RWPE2 (cell line): ENCODE measurements at regions not wholly inside any gene's neighbourhood (a gene's known extent, or its start where the extent isn't known, plus 50 kb on each side); places are given as distances from the start of the nearest gene placed in this dataset.

Experiments used
- ATAC-seq: fragments of 200-7000 bp; cut with Tn5 transposase; 3 replicates; pipeline ENCODE4 v1.9.1; 2021; ENCODE audit warnings: low read depth
- DNase-seq: peaks from one replicate; pipeline ENCODE4 v3.0.0-alpha.2; 2020; ENCODE audit warnings: low spot score
- H3K27ac ChIP-seq: fragments of 450-650 bp; 2 replicates; pipeline ENCODE4 v1.5.1; 2017; ENCODE audit warnings: mild to moderate bottlenecking; ENCODE audit not compliant: poor library complexity, severe bottlenecking
- H3K27me3 ChIP-seq: fragments of 250-450 bp; sonication (Bioruptor Pico); 2 replicates; pipeline ENCODE4 v1.5.1; 2021; ENCODE audit warnings: mild to moderate bottlenecking, moderate library complexity; ENCODE audit not compliant: insufficient read depth, poor library complexity, severe bottlenecking
- H3K36me3 ChIP-seq: fragments of 250-450 bp; sonication (Bioruptor Pico); 2 replicates; pipeline ENCODE4 v1.5.1; 2020; ENCODE audit warnings: low read depth, mild to moderate bottlenecking, moderate library complexity
- H3K4me1 ChIP-seq: fragments of 250-450 bp; sonication (Bioruptor Pico); 2 replicates; pipeline ENCODE4 v1.5.1; 2021; ENCODE audit warnings: mild to moderate bottlenecking, moderate library complexity; ENCODE audit not compliant: insufficient read depth, poor library complexity, severe bottlenecking
- H3K4me3 ChIP-seq: fragments of 250-450 bp; sonication (Bioruptor Pico); 2 replicates; pipeline ENCODE4 v1.5.1; 2021; ENCODE audit warnings: mild to moderate bottlenecking, moderate library complexity; ENCODE audit not compliant: severe bottlenecking
- H3K9me3 ChIP-seq: fragments of 250-450 bp; sonication (Bioruptor Pico); 2 replicates; pipeline ENCODE4 v1.5.1; 2021; ENCODE audit warnings: mild to moderate bottlenecking, moderate library complexity; ENCODE audit not compliant: severe bottlenecking
- TF ChIP-seq, protein P1 (sequence below): fragments of 450-650 bp; IDR thresholded peaks from one replicate; pipeline ENCODE4 v1.5.1; 2017; ENCODE audit warnings: mild to moderate bottlenecking, moderate library complexity; ENCODE audit not compliant: poor library complexity, severe bottlenecking

DNA sequence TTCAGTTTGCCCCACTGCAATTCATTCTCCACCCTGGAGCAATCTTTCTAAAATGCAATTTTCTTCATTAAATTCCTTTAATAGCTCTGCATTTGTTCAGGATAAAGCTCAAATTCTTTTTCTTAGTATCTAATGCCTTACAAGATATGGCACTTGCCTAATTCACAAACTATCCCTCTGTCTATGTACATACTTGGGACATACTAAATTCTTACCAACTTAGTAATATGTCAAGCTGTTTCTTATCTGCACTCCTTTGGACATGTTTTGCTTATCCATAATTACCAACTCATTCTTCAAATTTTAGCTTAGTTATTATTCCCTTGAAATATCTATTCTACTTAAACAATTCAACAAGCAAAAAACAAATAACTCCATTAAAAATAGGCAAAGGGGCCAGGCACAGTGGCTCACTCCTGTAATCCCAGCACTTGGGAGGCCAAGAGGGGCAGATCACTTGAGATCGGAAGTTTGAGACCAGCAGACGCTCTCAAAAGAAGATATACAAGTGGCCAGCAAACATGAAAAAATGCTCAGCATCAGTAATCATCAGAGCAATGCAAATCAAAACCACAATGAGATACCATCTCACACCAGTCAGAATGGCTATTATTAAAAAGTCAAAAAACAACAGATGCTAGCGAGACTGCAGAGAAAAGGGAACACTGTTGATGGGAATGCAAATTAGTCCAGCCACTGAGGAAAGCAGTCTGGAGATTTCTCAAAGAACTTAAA, 96.9 kb downstream of the FAM76B start:
- no peak overlapping the region for H3K4me3 ChIP-seq
- ATAC-seq: no peak

DNA sequence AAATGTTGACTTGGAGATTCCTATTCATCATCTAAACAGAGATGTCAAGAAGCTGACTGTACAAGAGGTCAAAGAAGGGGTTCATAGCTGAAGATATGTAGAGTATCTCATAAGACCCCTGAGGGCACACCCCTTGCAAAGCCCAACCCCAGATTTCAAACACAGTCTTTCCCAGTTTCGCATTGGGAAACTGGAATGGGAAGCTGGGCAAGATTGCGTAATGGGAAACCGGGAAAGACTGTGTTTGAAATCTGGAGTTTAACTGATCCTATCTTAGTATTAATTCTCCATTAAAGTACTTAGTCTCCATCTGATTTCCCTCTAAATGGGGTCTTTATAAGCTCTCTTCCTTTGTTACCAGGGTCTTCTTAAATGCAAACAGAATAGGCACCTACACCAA, 99.5 kb downstream of the FAM76B start:
- TF ChIP-seq, protein P1, sequence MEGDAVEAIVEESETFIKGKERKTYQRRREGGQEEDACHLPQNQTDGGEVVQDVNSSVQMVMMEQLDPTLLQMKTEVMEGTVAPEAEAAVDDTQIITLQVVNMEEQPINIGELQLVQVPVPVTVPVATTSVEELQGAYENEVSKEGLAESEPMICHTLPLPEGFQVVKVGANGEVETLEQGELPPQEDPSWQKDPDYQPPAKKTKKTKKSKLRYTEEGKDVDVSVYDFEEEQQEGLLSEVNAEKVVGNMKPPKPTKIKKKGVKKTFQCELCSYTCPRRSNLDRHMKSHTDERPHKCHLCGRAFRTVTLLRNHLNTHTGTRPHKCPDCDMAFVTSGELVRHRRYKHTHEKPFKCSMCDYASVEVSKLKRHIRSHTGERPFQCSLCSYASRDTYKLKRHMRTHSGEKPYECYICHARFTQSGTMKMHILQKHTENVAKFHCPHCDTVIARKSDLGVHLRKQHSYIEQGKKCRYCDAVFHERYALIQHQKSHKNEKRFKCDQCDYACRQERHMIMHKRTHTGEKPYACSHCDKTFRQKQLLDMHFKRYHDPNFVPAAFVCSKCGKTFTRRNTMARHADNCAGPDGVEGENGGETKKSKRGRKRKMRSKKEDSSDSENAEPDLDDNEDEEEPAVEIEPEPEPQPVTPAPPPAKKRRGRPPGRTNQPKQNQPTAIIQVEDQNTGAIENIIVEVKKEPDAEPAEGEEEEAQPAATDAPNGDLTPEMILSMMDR: no peak
- Histone ChIP-seq H3K27me3 (no peaks in the 10 kb centered on the region), H3K36me3 (no peaks in the 10 kb centered on the region), H3K27ac (no peak overlapping the region), H3K4me1 (peaks cover 6% of the 10 kb centered on the region), H3K4me3 (no peak overlapping the region), H3K9me3 (peaks cover 2% of the 10 kb centered on the region)
- no peak for ATAC-seq
- DNase-seq: no peak

More for the DNA sequence above, 96.9 kb downstream of the FAM76B start:
- H3K4me1 ChIP-seq: peaks cover 6% of the 10 kb centered on the region
- H3K36me3 ChIP-seq: no peaks in the 10 kb centered on the region
- H3K9me3 ChIP-seq: peaks cover 2% of the 10 kb centered on the region
- no peak for DNase-seq
- TF ChIP-seq, protein P1: no peak
- H3K27ac ChIP-seq: no peak overlapping the region
- no peaks in the 10 kb centered on the region for H3K27me3 ChIP-seq

DNA sequence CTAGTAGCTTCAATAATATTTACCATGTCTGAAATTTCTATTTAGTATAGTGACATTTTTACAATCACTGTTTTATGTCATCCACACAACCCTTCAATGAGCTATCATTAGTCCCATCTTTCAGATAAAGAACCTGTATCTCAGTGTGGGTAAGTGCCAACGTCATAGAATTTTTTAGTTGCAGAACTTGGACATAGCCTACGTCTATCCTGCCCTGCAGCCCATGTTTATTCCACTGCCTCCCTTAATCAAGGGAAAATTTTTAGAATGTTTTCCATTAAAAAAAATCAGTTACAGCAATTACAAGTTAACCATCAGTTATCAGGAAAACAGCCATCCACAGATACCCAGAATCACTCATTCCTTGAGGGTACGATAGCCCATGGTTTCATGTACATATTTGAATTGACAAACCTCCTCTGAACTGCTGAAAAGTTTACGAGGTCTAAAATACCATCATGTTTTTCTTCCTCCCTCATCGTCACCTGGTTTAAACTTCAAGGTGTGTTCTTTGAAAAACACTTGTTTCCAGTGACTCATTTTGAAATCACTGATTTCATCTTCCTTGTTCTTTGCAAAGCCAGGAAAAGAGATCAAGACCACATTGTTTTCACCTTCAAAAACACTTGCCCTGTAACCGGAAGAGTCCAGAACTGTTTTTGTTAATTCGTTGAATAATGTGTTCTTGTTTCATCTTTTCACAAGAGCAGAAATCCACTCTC, 100.9 kb downstream of the FAM76B start:
- ATAC-seq (peak; percentile 44), DNase-seq (no peak)

DNA sequence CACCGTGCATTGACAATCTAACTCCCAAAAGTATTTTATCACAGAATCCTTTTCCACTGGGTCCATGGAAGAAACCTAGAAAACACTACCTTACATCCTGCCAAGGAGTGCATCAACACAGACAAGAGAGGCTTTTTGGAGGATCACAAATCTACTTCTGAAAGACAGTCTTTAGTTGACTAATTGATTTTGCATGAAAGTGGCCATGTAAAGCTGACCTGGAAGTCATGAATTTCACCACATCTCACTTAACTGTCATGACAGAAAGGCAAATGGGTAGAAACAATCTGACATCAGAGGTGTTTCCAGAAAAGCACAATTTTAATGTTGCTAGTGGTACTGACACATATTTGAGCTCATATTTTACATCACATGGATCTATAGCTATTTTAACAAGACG, 101.6 kb downstream of the FAM76B start:
- ATAC-seq (no peak), DNase-seq (no peak)
- Histone ChIP-seq H3K27ac (no peak overlapping the region), H3K4me3 (no peak overlapping the region), H3K9me3 (peaks cover 2% of the 10 kb centered on the region), H3K36me3 (no peaks in the 10 kb centered on the region), H3K4me1 (peaks cover 6% of the 10 kb centered on the region), H3K27me3 (no peaks in the 10 kb centered on the region)
- TF ChIP-seq, protein P1: no peak

More for the DNA sequence above, 100.9 kb downstream of the FAM76B start:
- Histone ChIP-seq H3K9me3 (peaks cover 2% of the 10 kb centered on the region), H3K36me3 (no peaks in the 10 kb centered on the region), H3K4me3 (no peak overlapping the region), H3K4me1 (peaks cover 6% of the 10 kb centered on the region), H3K27ac (no peak overlapping the region), H3K27me3 (no peaks in the 10 kb centered on the region)
- TF ChIP-seq, protein P1: no peak
